SK-N-SH (cell line): ENCODE measurements at regions not wholly inside any gene's neighbourhood (a gene's known extent, or its start where the extent isn't known, plus 50 kb on each side); places are given as distances from the start of the nearest gene placed in this dataset.

Experiments used
- CTCF ChIA-PET: fragments of 300-600, 350-600 bp; formaldehyde crosslinking; extraction: SDS; loops from one replicate; lab custom pipeline; 2021; lab: Yijun Ruan, JAX
- POLR2A ChIA-PET: fragments of 350-600 bp; sonication (Branson Sonifier 250); formaldehyde crosslinking; extraction: SDS; loops from one replicate; lab custom pipeline; 2020; ENCODE audit warnings: antibody characterized with exemption, inconsistent platforms; lab: Yijun Ruan, JAX
- DNase-seq: peaks from one replicate; pipeline ENCODE4 v3.0.0; 2012
- H2AFZ ChIP-seq: fragments of 200-600 bp; sonication (generic); 2 replicates; pipeline ENCODE4 v1.8.1; 2016; ENCODE audit warnings: antibody characterized with exemption, mild to moderate bottlenecking, low read depth
- H3F3A ChIP-seq: fragments of 200-600 bp; sonication (generic); replicated peaks from 2 replicates; pipeline ENCODE3; 2016; ENCODE audit warnings: antibody characterized with exemption, mild to moderate bottlenecking; ENCODE audit not compliant: insufficient read depth
- H3K27ac ChIP-seq, 2 experiments: fragments of 200-500 bp in 1 of 2; fragments of 200-600 bp in 1 of 2; sonication (Bioruptor generic) in 1 of 2; sonication (generic), shearing (Covaris generic) in 1 of 2; 2 replicates each; pipeline versions ENCODE4 v1.5.1 to v1.6.1; 2014 to 2016; ENCODE audit warnings: low read depth in 2 of 2, inconsistent platforms in 1 of 2, low read length in 1 of 2, mild to moderate bottlenecking in 1 of 2, mixed read lengths in 1 of 2
- H3K27me3 ChIP-seq: fragments of 200-600 bp; sonication (generic), shearing (Covaris generic); 2 replicates; pipeline ENCODE4 v1.6.1; 2016; ENCODE audit warnings: mixed run types; ENCODE audit not compliant: insufficient read depth
- H3K36me3 ChIP-seq, 2 experiments: fragments of 200-500 bp in 1 of 2; fragments of 200-600 bp in 1 of 2; sonication (Bioruptor generic) in 1 of 2; sonication (generic) in 1 of 2; replicated peaks in 1 of 2; 2 replicates each; pipeline versions ENCODE3 to v1.5.1; 2014 to 2016; ENCODE audit warnings: low read length in 1 of 2, mild to moderate bottlenecking in 1 of 2; ENCODE audit not compliant: insufficient read depth in 2 of 2, control insufficient read depth in 1 of 2
- H3K4me1 ChIP-seq, 2 experiments: fragments of 200-500 bp in 1 of 2; fragments of 200-600 bp in 1 of 2; sonication (Bioruptor generic) in 1 of 2; sonication (generic), shearing (Covaris generic) in 1 of 2; 2 replicates each; pipeline versions ENCODE4 v1.5.1 to v1.6.1; 2014 to 2016; ENCODE audit warnings: low read depth in 1 of 2, low read length in 1 of 2, mixed run types in 1 of 2; ENCODE audit not compliant: insufficient read depth in 2 of 2, control insufficient read depth in 1 of 2
- H3K4me2 ChIP-seq: fragments of 200-600 bp; sonication (generic), shearing (Covaris generic); 2 replicates; pipeline ENCODE4 v1.6.1; 2017; ENCODE audit warnings: mixed run types
- H3K4me3 ChIP-seq, 2 experiments: fragments of 200-500 bp in 1 of 2; fragments of 200-600 bp in 1 of 2; sonication (Bioruptor generic) in 1 of 2; sonication (generic), shearing (Covaris generic) in 1 of 2; 2 replicates each; pipeline versions ENCODE4 v1.5.1 to v1.8.1; 2014 to 2016; ENCODE audit warnings: low read depth in 2 of 2, inconsistent platforms in 1 of 2, low read length in 1 of 2, mild to moderate bottlenecking in 1 of 2, mixed read lengths in 1 of 2, moderate library complexity in 1 of 2
- H3K79me2 ChIP-seq: fragments of 200-600 bp; sonication (generic); 2 replicates; pipeline ENCODE4 v1.8.1; 2017; ENCODE audit warnings: mild to moderate bottlenecking; ENCODE audit not compliant: insufficient read depth
- H3K9ac ChIP-seq: fragments of 200-600 bp; sonication (generic); 2 replicates; pipeline ENCODE4 v1.6.1; 2017; ENCODE audit warnings: mixed run types
- H3K9me2 ChIP-seq: fragments of 200-600 bp; sonication (generic); 2 replicates; pipeline ENCODE4 v1.6.1; 2017; ENCODE audit warnings: mixed run types
- H3K9me3 ChIP-seq: fragments of 200-600 bp; sonication (generic); 2 replicates; pipeline ENCODE4 v1.6.1; 2017; ENCODE audit warnings: mixed run types, mild to moderate bottlenecking, moderate library complexity
- H4K20me1 ChIP-seq: fragments of 200-600 bp; sonication (generic); 2 replicates; pipeline ENCODE4 v1.6.1; 2017; ENCODE audit warnings: mild to moderate bottlenecking, mixed run types; ENCODE audit not compliant: insufficient read depth
- CTCF ChIP-seq: fragments of 200-600 bp; sonication (generic); IDR thresholded peaks from 2 replicates; pipeline ENCODE4 v1.6.1; 2017; ENCODE audit warnings: antibody characterized with exemption, mild to moderate bottlenecking, moderate library complexity
- ELF1 ChIP-seq: IDR thresholded peaks from 2 replicates; pipeline ENCODE4 v1.4.0; 2012
- EP300 ChIP-seq, 2 experiments: IDR thresholded peaks; 2 replicates each; pipeline versions ENCODE4 v1.4.0 to v1.6.1; 2012; ENCODE audit warnings: borderline replicate concordance in 1 of 2, low read depth in 1 of 2, low read length in 1 of 2
- EZH2phosphoT487 ChIP-seq: fragments of 200-600 bp; sonication (generic); IDR thresholded peaks from 2 replicates; pipeline ENCODE4 v1.6.1; 2017; ENCODE audit warnings: low read depth, mixed run types, mild to moderate bottlenecking, antibody characterized with exemption, moderate library complexity, borderline replicate concordance
- FOXJ3 ChIP-seq: sonication (generic); formaldehyde crosslinking; IDR thresholded peaks from 2 replicates; pipeline ENCODE4 v1.5.1; 2020; ENCODE audit warnings: mild to moderate bottlenecking, missing genetic modification reagents
- FOXM1 ChIP-seq: IDR thresholded peaks from 2 replicates; pipeline ENCODE4 v1.4.0; 2012; ENCODE audit warnings: low read depth, mild to moderate bottlenecking
- GATA2 ChIP-seq: sonication (generic); formaldehyde crosslinking; IDR thresholded peaks from 2 replicates; pipeline ENCODE4 v1.5.0; 2020; ENCODE audit warnings: mild to moderate bottlenecking, missing genetic modification reagents
- IRF3 ChIP-seq: fragments of 150-350 bp; IDR thresholded peaks from 2 replicates; pipeline ENCODE4 v1.6.1; 2016; ENCODE audit warnings: mild to moderate bottlenecking, low read depth, low read length
- MAX ChIP-seq: IDR thresholded peaks from 2 replicates; pipeline ENCODE4 v1.4.0; 2012; ENCODE audit warnings: low read depth
- MXI1 ChIP-seq: IDR thresholded peaks from 2 replicates; pipeline ENCODE4 v1.6.1; 2012; ENCODE audit warnings: mild to moderate bottlenecking, low read depth, low read length, improper control_type of control experiment
- PBX3 ChIP-seq: IDR thresholded peaks from 2 replicates; pipeline ENCODE4; 2012
- RCOR1 ChIP-seq: fragments of 150-350 bp; IDR thresholded peaks from 2 replicates; pipeline ENCODE4 v1.6.1; 2017; ENCODE audit warnings: antibody characterized with exemption, low read length
- REST ChIP-seq: IDR thresholded peaks from 2 replicates; pipeline ENCODE4 v1.6.1; 2012; ENCODE audit warnings: mild to moderate bottlenecking, low read depth, low read length, moderate library complexity
- SIN3A ChIP-seq: IDR thresholded peaks from 2 replicates; pipeline ENCODE4 v1.6.1; 2012; ENCODE audit warnings: low read depth, mild to moderate bottlenecking, low read length, moderate library complexity, borderline replicate concordance
- SMC3 ChIP-seq: IDR thresholded peaks from 2 replicates; pipeline ENCODE4 v1.6.1; 2012; ENCODE audit warnings: low read depth, low read length, improper control_type of control experiment
- TAF1 ChIP-seq: IDR thresholded peaks from 2 replicates; pipeline ENCODE4 v1.6.1; 2012; ENCODE audit warnings: low read depth, mild to moderate bottlenecking, low read length, moderate library complexity, borderline replicate concordance
- TCF12 ChIP-seq: IDR thresholded peaks from 2 replicates; pipeline ENCODE4 v1.4.0; 2012
- USF2 ChIP-seq: fragments of 150-350 bp; IDR thresholded peaks from 2 replicates; pipeline ENCODE4 v1.6.1; 2017; ENCODE audit warnings: antibody characterized with exemption, low read length, low read depth, borderline replicate concordance
- YY1 ChIP-seq: IDR thresholded peaks from 2 replicates; pipeline ENCODE4 v1.4.0; 2012; ENCODE audit warnings: low read depth, mild to moderate bottlenecking
- WGBS: methylation state at CpG from one replicate; pipeline ENCODE4 v1.1.6; 2017; ENCODE audit warnings: low lambda C conversion rate; 5-methylcytosine and 5-hydroxymethylcytosine counted together

GRCh38 chr13:33940898-33941297 is 122.9 kb downstream of the RFC3 start:
- Histone ChIP-seq H4K20me1 (no peaks in the 10 kb centered on the region), H3K9me2 (no peaks in the 10 kb centered on the region), H3K4me3 (no peak overlapping the region), H3K79me2 (no peaks in the 10 kb centered on the region), H3K9me3 (no peaks in the 10 kb centered on the region), H2AFZ (no peak overlapping the region), H3K36me3 (no peaks in the 10 kb centered on the region), H3F3A (no peaks in the 10 kb centered on the region), H3K27ac (no peak overlapping the region; a peak in 1 of 4 replicates), H3K4me1 (peaks cover 0 to 11% of the 10 kb centered on the region in 2 experiments; a peak in 2 of 4 replicates), H3K9ac (no peak overlapping the region), H3K27me3 (no peaks in the 10 kb centered on the region), H3K4me2 (no peak overlapping the region)
- TF ChIP-seq FOXM1 (no peak), REST (no peak), TAF1 (no peak)
- ChIA-PET POLR2A (no interaction called here), CTCF (no interaction called here)
- 93% methylated on average over 5 of the region's 5 CpGs for WGBS
- no peak for DNase-seq

GRCh38 chr13:33945477-33945876 is 127.5 kb downstream of the RFC3 start:
- H3K36me3 ChIP-seq: no peaks in the 10 kb centered on the region
- CTCF ChIA-PET: interaction anchor here (1.1 to 1.2 kb wide), 2 partner anchors 12 to 47 kb away, joined by 3 to 4 read pairs; no protein-coding TSS in a partner anchor
- H3K4me2 ChIP-seq: no peak overlapping the region
- no peaks in the 10 kb centered on the region for H4K20me1 ChIP-seq
- no peaks in the 10 kb centered on the region for H3F3A ChIP-seq
- H3K9me2 ChIP-seq: no peaks in the 10 kb centered on the region
- H3K4me1 ChIP-seq: peaks cover 0 to 4% of the 10 kb centered on the region in 2 experiments; a peak in 2 of 4 replicates
- peak overlapping the region in 1 of 2 experiments; percentile 92; a peak in 2 of 4 replicates for H3K27ac ChIP-seq
- no peaks in the 10 kb centered on the region for H3K27me3 ChIP-seq
- peak; percentile 32 for DNase-seq
- no peaks in the 10 kb centered on the region for H3K79me2 ChIP-seq
- no peak overlapping the region for H2AFZ ChIP-seq
- no peak overlapping the region for H3K9ac ChIP-seq
- WGBS: 93% methylated on average over 4 of the region's 4 CpGs
- no peak overlapping the region for H3K4me3 ChIP-seq
- no peaks in the 10 kb centered on the region for H3K9me3 ChIP-seq
- POLR2A ChIA-PET: no interaction called here
- no peak for TF ChIP-seq TAF1
- no peak for TF ChIP-seq EZH2phosphoT487
- no peak for TF ChIP-seq IRF3
- peak in 1 of 2 experiments; percentile 98; a peak in 2 of 4 replicates for TF ChIP-seq EP300 (IDR thresholded peaks at IDR 0.05; ENCODE audit: borderline replicate concordance in 1 of 2, low read depth in 1 of 2, low read length in 1 of 2)
- TF ChIP-seq PBX3: no peak
- no peak for TF ChIP-seq SIN3A
- TF ChIP-seq CTCF: no peak
- TF ChIP-seq FOXM1: no peak
- no peak for TF ChIP-seq SMC3
- no peak for TF ChIP-seq USF2
- 0 out of 2 replicates have a peak, but pooled peaks have one; percentile 24 for TF ChIP-seq FOXJ3 (CRISPR knock-in tag)
- no peak for TF ChIP-seq MXI1
- no peak for TF ChIP-seq YY1
- no peak for TF ChIP-seq ELF1
- TF ChIP-seq GATA2 (CRISPR knock-in tag): peak; percentile 95
- TF ChIP-seq MAX: no peak
- peak; percentile 23; the same call in 1 of the 2 replicates for TF ChIP-seq TCF12
- TF ChIP-seq RCOR1: peak; percentile 95
